ENCODE measurements at regions not wholly inside any gene's neighbourhood (a gene's known extent, or its start where the extent isn't known, plus 50 kb on each side); places are given as distances from the start of the nearest gene placed in this dataset.

- ChIA-PET CTCF (no interaction called here), POLR2A (no interaction called here)
- no peak for TF ChIP-seq NFRKB (IDR thresholded peaks at IDR 0.05)
- TF ChIP-seq FOXA1 (IDR thresholded peaks at IDR 0.05) = no peak
- no peak for TF ChIP-seq ZNF384 (IDR thresholded peaks at IDR 0.05)
- no peak for TF ChIP-seq LEF1 (IDR thresholded peaks at IDR 0.05; ENCODE audit: borderline replicate concordance)
- DNase-seq (ENCODE audit: extremely low spot score) = no peak
These were observed 55.2 kb upstream of the CXCR4 start for GRCh38 chr2:136173126-136173525.

- CTCF ChIA-PET = no interaction called here
- DNase-seq (ENCODE audit: extremely low spot score) = no peak
- POLR2A ChIA-PET = no interaction called here
- TF ChIP-seq CTBP1 (IDR thresholded peaks at IDR 0.05; ENCODE audit: borderline replicate concordance) = no peak
- no peak for TF ChIP-seq FOXK2 (IDR thresholded peaks at IDR 0.05)
- no peak for TF ChIP-seq HDGF (IDR thresholded peaks at IDR 0.05; ENCODE audit: borderline replicate concordance)
- TF ChIP-seq LEF1 (IDR thresholded peaks at IDR 0.05; ENCODE audit: borderline replicate concordance) = no peak
- no peak for TF ChIP-seq NFRKB (IDR thresholded peaks at IDR 0.05)
- TF ChIP-seq PKNOX1 (IDR thresholded peaks at IDR 0.05) = no peak
These were observed 53.3 kb upstream of the CXCR4 start for GRCh38 chr2:136171223-136171622.

- ChIA-PET POLR2A (no interaction called here), CTCF (no interaction called here)
- DNase-seq (ENCODE audit: extremely low spot score) = no peak
- TF ChIP-seq BHLHE40 (IDR thresholded peaks at IDR 0.05; ENCODE audit: borderline replicate concordance) (no peak), SP1 (IDR thresholded peaks at IDR 0.05) (no peak), FOXM1 (IDR thresholded peaks at IDR 0.05; ENCODE audit: borderline replicate concordance) (no peak), L3MBTL2 (conservative IDR thresholded peaks at IDR 0.05) (no peak), LEF1 (IDR thresholded peaks at IDR 0.05; ENCODE audit: borderline replicate concordance) (no peak), TARDBP (IDR thresholded peaks at IDR 0.05) (no peak), HDGF (IDR thresholded peaks at IDR 0.05; ENCODE audit: borderline replicate concordance) (no peak), PKNOX1 (IDR thresholded peaks at IDR 0.05) (no peak), NFRKB (IDR thresholded peaks at IDR 0.05) (no peak)
These were observed 50.8 kb upstream of the CXCR4 start for GRCh38 chr2:136168720-136169119.

GRCh38 chr2:136167721-136168475 lies 49.9 kb upstream of the CXCR4 start:
- ChIA-PET CTCF (no interaction called here), POLR2A (no interaction called here)
- no peak for DNase-seq (ENCODE audit: extremely low spot score)
- TF ChIP-seq FOXA1 (IDR thresholded peaks at IDR 0.05) (no peak), NFRKB (IDR thresholded peaks at IDR 0.05) (no peak), FOXK2 (IDR thresholded peaks at IDR 0.05) (no peak), SP1 (IDR thresholded peaks at IDR 0.05) (no peak), TARDBP (IDR thresholded peaks at IDR 0.05) (no peak), FOXM1 (IDR thresholded peaks at IDR 0.05; ENCODE audit: borderline replicate concordance) (no peak), L3MBTL2 (conservative IDR thresholded peaks at IDR 0.05) (no peak), SUZ12 (IDR thresholded peaks at IDR 0.05) (no peak), ELF4 (IDR thresholded peaks at IDR 0.05) (no peak), HDGF (IDR thresholded peaks at IDR 0.05; ENCODE audit: borderline replicate concordance) (no peak)

Data from HEK293T (cell line).